Stimulated activated CD4-positive, alpha-beta T cell treated with anti-CD3 and anti-CD28 coated beads, TNF-alpha, amount 100 ng/mL, for 48 hours (primary cell): ENCODE measurements at regions not wholly inside any gene's neighbourhood (a gene's known extent, or its start where the extent isn't known, plus 50 kb on each side); places are given as distances from the start of the nearest gene placed in this dataset.

Experiments used
- DNase-seq, 3 donors: peaks; one replicate each; pipeline ENCODE4 v3.0.0-alpha.2; 2020; ENCODE audit warnings: low read depth in 3 of 3

GRCh38 chr9:78493166-78493742, 196.3 kb downstream of the PSAT1 start:
- DNase-seq: no peak

DNA sequence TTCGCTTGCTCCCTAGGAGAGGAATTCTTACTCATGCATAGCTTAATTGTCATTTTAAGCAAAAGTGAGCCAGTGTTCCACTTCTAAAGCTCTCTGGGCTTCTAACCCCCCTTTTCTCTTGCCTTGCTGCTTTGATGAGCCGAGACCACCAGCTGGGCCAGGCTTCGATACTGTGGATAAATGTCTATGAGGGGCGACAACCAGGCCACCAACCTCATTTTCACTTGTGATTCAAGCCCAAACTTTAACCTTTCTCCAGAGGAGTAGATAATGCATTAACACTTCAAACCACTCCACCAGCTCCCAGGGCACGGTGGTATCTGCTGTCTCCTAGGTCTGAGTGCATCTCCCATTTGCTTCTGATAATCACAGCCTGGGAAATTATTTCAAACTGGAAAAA, 205.6 kb downstream of the PSAT1 start:
- DNase-seq: no peak

DNA sequence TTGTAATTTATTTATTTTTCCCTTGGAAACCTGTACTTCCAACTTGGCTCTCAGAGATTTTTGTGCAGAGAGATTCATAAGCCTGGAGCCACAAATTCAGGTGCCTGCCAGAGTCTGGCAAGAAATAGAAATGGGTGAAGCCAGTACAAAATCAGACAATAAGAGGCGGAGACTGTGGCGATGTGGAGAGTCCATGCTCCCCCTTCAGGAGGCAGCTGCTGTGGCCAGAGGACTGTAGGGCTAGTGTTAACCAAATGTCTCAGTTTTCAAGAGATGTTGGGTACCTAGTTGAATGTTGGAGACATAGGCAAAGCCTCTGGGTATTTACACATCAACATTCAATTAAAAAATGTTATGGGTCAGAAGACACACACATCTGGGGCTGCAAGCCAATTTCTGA, 208.6 kb downstream of the PSAT1 start:
- no peak for DNase-seq

DNA sequence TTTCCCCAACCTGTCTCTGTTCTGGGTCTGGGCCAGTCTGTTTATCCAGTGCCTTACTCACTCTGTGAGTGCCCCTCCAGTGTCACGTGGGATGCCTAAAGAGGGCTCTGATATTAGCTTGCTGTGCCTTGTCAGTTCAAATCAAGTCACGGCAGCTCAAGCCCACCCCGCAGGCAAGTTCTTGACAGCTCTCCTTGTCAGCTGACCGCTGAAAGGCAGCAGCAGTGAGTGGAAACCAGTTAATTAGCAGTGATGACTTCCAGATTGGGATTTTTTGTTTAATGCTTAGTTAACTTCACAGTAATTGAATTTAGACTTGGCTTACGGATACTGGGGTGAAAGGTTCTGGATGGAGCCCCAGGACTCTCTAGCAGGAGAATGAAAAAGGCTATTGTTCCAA, 210.1 kb downstream of the PSAT1 start:
- DNase-seq: no peak

- no peak for DNase-seq
Observed at GRCh38 chr9:78510035-78510434, 213.1 kb downstream of the PSAT1 start.

- no peak for DNase-seq
Observed at GRCh38 chr9:78515108-78515507, 218.2 kb downstream of the PSAT1 start.

GRCh38 chr9:78519786-78520185, 222.9 kb downstream of the PSAT1 start:
- no peak for DNase-seq

DNA sequence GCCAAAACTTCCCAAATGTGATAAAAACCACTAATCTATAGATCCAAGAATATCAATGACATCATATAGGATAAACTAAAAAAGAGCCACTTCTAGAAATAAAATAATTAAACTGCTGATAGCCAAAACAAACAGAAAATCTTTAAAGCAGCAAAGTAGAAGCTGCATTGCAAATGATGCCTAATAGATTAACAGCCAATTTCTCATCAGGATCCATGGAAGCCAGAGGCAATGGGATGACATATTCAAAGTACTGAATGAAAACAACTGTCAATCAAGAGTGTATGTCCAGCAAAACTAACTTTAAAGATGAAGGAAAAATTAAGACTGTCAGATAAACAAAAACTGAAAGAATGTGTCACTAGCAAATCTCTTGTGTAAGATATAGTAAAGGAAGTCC, 224.8 kb downstream of the PSAT1 start:
- no peak for DNase-seq

DNA sequence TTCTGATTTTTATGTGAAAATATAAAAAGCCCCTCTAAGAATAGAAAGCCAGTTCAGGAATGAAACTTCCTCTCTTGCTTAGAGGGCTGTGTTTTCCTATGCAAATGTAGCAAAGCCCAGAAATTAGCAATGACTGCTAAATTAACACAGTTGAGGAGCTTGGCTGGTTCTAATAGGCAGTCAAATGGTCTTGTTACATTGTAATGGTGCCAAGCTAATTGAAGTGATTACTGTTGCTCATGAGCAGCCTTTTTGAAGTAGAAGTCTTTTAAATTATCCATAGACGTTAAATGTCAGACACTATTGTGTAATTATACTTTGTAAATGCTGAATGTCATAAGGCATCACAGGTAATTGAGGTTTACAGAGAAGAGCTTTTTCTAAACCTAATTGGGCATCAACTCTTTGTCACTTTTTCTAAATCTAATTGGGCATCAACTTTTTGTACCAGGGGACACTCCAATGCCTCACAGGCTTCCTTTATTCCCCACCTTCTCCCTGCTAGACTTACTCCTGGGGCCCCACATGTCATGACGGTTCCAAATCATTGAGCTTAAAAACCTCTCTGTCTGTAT, 229.1 kb downstream of the PSAT1 start:
- no peak for DNase-seq

- DNase-seq: no peak
Observed at GRCh38 chr9:78533500-78533899, 236.6 kb downstream of the PSAT1 start.

- DNase-seq: no peak
Observed at GRCh38 chr9:78539188-78539587, 242.3 kb downstream of the PSAT1 start.

DNA sequence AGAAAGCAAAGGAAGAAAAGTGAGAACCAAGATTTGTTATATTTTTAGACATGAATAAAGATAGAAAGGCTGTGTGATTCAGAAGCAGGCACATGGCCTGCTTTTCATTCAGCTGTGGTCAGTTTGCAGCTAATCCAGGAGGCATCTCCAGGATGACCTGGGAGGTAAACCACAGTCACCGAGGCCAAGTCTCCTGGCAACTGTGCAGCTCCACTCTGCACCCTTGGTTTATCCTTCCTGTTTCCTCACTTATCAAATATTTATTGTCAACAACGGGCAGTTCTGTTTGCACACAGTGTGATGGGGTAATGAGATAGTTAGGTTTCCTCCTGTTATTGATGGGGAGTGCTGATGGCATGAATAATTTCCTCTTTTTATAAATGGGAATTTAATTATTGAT, 243.0 kb downstream of the PSAT1 start:
- no peak for DNase-seq

- DNase-seq: no peak
Observed at GRCh38 chr9:78541868-78542443, 245.0 kb downstream of the PSAT1 start.

DNA sequence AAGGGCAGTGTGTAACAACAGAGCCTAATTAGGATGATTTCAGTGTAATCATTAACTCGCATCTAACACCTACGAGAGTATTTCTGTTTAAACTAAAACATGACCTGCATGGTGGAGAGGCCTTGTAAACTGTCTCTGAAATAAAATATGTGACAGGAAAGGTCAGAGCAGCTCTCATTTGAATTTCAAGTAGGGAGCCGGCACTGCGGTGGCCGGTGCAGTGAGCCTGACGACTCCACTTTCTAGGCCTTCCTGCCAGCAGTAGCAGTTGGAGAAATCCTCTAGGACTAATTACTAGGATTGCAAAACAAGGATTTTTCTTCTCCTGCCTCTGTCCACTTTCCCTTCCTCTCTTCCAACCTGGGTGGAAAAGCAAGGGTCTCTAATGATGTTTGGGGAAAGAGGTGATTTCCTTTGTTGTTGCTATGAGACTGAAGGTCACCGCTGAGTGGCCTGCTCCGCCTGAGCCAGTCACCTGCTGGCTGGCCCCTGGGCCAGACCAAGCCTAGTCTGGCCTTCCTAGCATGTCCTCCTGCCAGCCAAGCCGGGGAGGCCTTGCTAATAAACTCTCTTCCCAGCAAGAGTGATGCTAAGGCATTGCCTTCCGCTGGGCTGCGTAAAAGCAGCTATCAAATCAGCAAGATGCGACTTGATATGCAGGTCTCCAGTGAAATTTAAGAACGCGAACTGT, 245.7 kb downstream of the PSAT1 start:
- DNase-seq: no peak

- no peak for DNase-seq
Observed at GRCh38 chr9:78543353-78543752, 246.4 kb downstream of the PSAT1 start.

DNA sequence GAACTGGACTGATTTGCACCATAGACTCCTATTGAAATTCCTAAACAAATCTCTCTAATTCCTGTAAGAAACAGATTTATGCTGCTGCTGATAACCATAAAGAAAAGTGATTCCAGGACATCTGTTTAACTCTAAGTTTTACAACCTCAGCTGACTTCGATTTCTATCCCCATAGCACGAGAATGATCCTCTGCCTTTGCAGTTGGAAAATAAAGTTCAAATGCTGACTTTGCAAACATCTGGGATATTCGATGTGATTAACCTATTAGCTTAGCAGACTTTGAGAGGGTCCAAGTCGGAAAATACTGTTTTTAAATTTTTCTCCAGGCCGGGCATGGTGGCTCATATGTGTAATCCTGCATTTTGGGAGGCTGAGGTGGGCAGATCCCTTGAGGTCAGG, 247.3 kb downstream of the PSAT1 start:
- no peak for DNase-seq

- DNase-seq: no peak
Observed at GRCh38 chr9:78547831-78548230, 250.9 kb downstream of the PSAT1 start.

DNA sequence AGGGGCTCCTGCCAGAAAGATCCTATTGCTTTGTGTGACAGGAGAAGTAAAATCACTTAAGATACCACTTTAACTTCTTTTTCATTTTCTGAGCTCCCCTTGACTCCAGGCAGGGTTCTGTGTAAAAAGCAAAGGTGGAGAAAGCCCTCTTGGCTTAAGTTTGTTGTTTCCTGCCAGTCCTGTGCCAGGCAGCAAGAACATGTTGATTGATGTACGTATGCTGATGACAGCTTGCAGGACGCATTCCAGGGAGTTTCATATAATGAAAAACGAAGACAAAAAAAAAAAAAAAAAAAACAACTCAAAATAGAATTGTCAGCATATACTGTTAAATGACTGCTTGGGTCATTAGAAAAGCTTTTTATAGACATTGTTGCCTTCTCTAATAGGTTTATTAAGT, 251.7 kb downstream of the PSAT1 start:
- no peak for DNase-seq

GRCh38 chr9:78549711-78550110, 252.8 kb downstream of the PSAT1 start:
- no peak for DNase-seq

GRCh38 chr9:78552802-78553201, 255.9 kb downstream of the PSAT1 start:
- DNase-seq: no peak

- no peak for DNase-seq
Observed at GRCh38 chr9:78557540-78557939, 260.6 kb downstream of the PSAT1 start.

- no peak for DNase-seq
Observed at GRCh38 chr9:78559449-78559885, 262.5 kb downstream of the PSAT1 start.

DNA sequence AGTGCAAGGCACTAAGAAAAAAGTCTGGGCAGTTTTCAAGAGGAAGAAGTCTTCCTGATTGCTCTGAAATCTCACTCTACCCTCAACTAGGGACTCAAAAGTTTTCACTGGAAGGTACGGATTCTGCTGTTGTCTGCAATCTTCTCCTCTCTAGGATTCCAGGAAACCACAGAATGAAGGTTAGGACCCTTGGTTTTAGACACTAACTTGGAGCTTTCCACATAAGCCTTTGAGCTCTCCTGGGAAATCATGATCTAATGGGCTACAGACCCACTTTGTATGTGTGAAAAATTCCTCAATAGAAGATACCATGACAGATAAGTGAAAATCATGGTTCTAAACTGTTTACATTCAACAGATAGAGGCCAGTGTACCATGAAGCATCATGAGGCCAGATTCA, 265.1 kb downstream of the PSAT1 start:
- no peak for DNase-seq
